GM21381 (cell line): ENCODE measurements at regions not wholly inside any gene's neighbourhood (a gene's known extent, or its start where the extent isn't known, plus 50 kb on each side); places are given as distances from the start of the nearest gene placed in this dataset.
"Not testable (repeated sequence)": the region's sequence is repeated elsewhere in the genome, so short reads cannot be mapped to it uniquely, and the experiment has no call there.

Source experiments
- ATAC-seq: cut with Tn5 transposase; IDR thresholded peaks from one replicate; pipeline ENCODE4 v1.9.1; 2021; ENCODE audit warnings: mild to moderate bottlenecking, moderate library complexity; ENCODE audit not compliant: unreplicated experiment

GRCh38 chr16:13611596-13611995 lies 308.4 kb upstream of the ERCC4 start:
- no peak for ATAC-seq

- no peak for ATAC-seq
These were observed 307.3 kb upstream of the ERCC4 start for GRCh38 chr16:13612623-13613022.

- ATAC-seq: no peak
These were observed 306.8 kb upstream of the ERCC4 start for GRCh38 chr16:13613165-13613564.

DNA sequence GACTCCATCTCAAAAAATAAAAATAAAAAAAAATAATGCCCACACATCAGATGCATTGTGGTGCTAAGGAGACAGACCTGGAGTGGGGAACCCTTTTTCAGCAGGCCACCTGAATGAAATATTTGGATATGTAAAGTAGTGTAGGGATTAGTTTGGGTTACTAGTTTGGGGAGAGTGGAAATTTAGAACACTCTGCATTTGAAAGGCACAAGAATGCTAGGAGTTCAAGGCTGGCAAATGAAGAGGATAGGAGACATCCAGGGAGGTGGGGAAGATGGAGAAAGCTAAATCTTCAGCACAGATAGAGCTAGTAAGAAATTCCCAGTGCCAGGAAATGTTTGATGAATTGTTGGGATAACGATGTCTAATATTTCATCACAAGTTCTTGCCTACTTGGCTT lies 298.3 kb upstream of the ERCC4 start:
- ATAC-seq: no peak

DNA sequence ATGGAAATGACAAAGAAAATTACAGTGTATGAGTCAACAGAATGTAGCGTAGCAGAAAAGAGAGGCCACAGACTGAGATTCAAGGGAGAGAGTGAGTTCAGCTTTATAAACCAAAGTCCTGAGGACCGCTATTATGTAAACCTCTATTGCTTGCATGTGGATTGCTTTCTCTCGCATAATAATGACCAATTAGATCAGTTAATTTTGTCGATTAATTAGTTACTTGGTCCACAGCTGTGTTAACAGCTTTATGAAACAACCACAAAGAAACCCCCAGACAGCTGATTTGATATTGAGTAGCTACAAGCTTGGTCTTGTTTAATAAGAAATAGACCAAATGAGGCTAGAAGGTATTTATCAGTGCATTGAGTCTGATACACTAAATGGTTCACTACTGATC lies 291.8 kb upstream of the ERCC4 start:
- ATAC-seq: no peak

DNA sequence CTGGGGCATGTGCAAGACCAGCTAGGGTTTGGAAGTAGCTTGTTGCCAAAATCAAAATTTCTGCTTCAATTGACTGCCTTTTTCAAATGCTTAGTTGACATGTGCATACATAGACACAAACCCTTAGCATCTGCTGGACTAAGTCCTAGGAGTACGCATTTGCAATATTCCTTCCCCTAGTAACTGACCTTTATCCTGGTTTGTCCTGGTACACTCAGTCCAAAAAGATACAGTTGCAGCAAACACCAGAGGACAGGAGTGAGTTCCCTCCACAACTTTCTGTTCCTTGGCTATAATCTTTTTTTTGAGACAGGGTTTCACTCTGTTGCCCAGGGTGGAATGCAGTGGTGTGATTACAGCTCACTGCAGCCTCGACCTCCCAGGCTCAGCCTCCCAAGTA lies 290.2 kb upstream of the ERCC4 start:
- ATAC-seq: no peak

GRCh38 chr16:13630374-13630773 lies 289.6 kb upstream of the ERCC4 start:
- no peak for ATAC-seq

DNA sequence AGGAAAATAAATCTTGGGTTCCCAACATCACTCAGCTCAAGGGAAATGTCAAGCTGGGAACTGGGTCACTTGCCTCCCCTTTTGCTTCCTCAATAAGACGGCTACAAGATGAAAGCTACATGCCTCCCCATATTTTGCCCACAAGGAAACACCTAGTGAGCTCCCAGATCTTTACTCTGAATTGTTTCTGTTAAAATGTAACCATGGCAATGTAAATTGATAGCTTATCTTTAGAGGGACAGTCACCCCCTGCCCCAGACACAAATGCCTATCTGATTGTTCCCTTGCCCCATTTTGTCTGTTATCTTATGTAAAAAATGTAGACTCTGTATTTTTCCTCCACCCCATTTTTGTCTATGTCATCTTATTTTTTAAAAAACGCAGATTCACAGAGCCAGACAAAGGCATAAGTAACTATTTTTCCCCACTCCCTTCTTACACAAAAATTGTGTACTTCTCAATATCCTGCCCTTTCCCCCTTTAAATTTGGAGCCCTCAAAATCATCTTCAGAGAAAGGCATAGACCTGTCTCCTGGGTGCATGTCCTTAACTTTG lies 288.7 kb upstream of the ERCC4 start:
- ATAC-seq: no peak

DNA sequence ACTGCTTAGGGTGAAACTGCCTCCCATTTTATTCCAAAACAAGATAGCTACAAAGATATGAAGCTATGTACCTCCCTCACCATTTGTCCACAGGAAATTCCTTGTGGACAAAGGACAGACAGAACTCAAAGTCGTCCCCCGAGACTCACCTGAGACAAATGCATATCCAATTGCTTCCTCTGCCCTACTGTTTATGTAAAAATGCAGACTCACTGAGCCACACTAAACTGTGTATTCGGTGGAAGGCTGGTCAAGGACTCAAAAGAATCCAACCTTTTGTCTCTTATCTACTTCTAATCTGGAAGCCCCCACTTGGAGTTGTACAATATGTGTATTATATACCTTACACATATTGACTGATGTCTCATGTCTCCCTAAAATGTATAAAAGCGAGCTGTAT lies 288.0 kb upstream of the ERCC4 start:
- ATAC-seq: no peak

GRCh38 chr16:13632504-13632903 lies 287.4 kb upstream of the ERCC4 start:
- not testable (repeated sequence) for ATAC-seq

DNA sequence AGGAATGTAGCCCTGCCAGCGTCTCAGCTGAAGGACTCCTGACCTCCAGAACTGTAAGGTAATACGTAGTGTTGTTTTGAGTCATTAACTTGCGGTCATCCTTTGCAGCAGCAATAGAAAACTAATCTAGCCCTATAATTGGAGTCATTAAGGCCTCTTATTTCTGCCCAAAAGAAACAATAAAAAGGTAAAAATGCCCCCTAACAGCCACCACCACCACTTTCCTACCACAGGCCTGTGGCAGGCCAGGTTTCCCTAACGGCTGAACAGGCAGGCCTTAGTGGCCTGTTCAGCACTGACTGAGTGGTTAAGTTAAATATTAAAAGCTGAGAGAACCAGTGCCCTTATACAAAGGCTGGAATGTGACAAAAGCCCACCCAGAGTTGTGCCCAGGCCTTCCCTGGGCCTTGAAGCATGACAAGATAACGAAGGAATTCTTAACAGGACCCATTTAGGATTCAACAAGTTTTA lies 286.5 kb upstream of the ERCC4 start:
- ATAC-seq: no peak

GRCh38 chr16:13634253-13634652 lies 285.7 kb upstream of the ERCC4 start:
- ATAC-seq: no peak

DNA sequence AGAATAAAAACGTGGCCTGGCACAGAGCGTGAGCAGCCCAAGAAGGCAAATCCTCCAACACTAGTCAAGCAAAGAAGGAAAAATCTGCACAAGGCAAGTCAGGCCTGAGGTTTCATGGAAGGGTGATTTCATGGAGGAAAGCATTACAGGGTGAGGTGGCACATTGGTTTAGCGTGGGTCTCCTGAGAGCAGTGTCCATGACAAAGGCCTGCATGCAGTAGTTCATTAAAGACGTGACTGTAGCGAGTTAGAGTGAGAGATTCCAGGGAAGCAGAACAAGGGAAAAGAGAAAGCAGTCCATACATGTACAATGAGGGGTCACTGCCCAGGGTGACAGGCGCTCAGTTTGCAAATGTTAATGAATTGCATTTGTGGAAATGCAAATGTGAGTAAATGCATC lies 285.0 kb upstream of the ERCC4 start:
- ATAC-seq: no peak

DNA sequence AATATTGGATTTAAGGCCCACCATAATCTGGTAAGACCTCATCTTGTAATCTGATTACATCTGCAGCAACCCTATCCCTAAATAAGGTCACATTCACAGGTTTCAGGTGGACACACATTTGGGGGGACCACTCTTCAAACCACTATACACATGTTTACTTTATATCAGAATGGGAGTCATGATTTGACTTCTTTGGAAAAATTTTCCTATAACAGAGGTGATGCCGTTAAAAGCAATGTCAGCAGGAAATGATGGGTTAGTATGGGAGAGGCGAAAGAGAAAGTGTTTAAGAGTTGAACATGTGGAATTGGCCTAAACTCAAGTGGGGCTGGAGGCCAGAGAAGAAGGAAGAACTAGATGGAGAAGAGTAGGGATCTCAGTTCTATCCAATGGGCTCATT lies 281.7 kb upstream of the ERCC4 start:
- ATAC-seq: no peak

- ATAC-seq: no peak
These were observed 276.5 kb upstream of the ERCC4 start for GRCh38 chr16:13643412-13643811.

- ATAC-seq: no peak
These were observed 274.2 kb upstream of the ERCC4 start for GRCh38 chr16:13645601-13646245.

GRCh38 chr16:13660807-13661206 lies 259.1 kb upstream of the ERCC4 start:
- no peak for ATAC-seq

DNA sequence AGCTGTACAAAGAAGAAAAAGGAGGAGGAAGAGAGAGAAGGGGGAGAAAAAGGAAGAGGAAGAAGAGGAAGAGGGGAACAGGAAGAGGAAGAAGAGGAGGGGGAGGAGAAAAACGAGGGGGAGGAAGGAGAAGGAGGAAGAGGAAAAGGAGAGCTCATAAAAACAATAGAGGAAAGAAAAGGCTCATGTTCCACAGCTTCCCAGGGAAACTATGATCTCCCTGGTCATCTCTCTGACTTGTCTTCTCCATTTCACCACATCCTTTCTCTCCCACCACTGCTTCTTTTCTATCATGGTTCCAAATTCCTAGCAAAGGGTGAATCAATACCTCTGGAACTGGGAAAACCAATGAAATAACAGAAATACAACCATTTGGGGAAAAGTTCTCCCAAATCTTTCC lies 254.1 kb upstream of the ERCC4 start:
- ATAC-seq: no peak

- no peak for ATAC-seq
These were observed 247.8 kb upstream of the ERCC4 start for GRCh38 chr16:13672196-13672595.

- no peak for ATAC-seq
These were observed 239.7 kb upstream of the ERCC4 start for GRCh38 chr16:13680021-13680889.

GRCh38 chr16:13684819-13685563 lies 235.0 kb upstream of the ERCC4 start:
- ATAC-seq: no peak
